HT-29 (cell line): ENCODE measurements at regions not wholly inside any gene's neighbourhood (a gene's known extent, or its start where the extent isn't known, plus 50 kb on each side); places are given as distances from the start of the nearest gene placed in this dataset.
A peak's percentile ranks its signal among the peaks of the same experiment; 100 is the strongest.
"Not testable (repeated sequence)": the region's sequence is repeated elsewhere in the genome, so short reads cannot be mapped to it uniquely, and the experiment has no call there.

Source experiments
- DNase-seq: peaks from one replicate; pipeline ENCODE4 v3.0.0-alpha.2; 2015; ENCODE audit warnings: low spot score

DNA sequence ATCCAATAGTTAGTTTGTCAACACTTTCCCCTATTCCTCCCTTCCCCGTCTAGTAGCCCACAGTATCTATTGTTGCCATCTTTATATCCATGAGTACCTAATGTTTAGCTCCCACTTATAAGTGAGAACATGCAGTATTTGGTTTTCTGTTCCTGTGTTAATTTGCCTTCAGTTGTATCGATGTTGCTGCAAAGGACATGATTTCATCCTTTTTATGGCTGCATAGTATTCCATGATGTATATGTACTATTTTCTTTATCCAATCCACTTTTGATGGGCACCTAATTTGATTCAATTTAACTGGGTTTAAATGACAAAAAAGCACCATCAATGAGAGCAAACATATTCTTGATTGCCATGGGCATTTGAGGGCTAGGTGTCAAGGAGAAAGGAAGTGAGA, 321.5 kb upstream of the TBX18 start:
- no peak for DNase-seq

GRCh38 chr6:85081102-85081501, 316.7 kb upstream of the TBX18 start:
- no peak for DNase-seq

- DNase-seq = no peak
Observed at GRCh38 chr6:85079761-85080160, 315.4 kb upstream of the TBX18 start.

- peak; percentile 58 for DNase-seq
Observed at GRCh38 chr6:85078058-85078457, 313.7 kb upstream of the TBX18 start.

DNA sequence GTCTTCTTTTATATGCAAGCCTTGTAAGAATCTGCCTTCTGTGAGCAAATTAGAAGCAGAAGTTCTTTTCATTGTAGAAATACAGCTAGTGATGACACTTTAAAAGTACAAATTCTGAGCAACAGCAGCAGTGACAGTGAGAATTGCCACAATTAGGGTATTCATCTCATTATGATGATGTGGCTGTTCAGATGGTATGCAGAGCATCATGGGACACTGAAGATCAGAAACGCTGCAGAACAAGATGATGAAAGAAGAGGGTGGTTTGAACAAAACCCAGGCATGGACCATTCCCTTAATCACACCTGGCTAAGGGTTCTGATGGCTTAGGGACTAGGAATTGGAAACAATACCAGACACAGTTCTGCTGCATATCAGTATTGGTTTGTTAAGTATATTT, 312.7 kb upstream of the TBX18 start:
- no peak for DNase-seq

GRCh38 chr6:85071845-85072244, 307.4 kb upstream of the TBX18 start:
- DNase-seq = not testable (repeated sequence)

GRCh38 chr6:85069577-85069976, 305.2 kb upstream of the TBX18 start:
- no peak for DNase-seq

GRCh38 chr6:85068221-85068620, 303.8 kb upstream of the TBX18 start:
- no peak for DNase-seq

- DNase-seq = no peak
Observed at GRCh38 chr6:85066266-85066665, 301.9 kb upstream of the TBX18 start.

DNA sequence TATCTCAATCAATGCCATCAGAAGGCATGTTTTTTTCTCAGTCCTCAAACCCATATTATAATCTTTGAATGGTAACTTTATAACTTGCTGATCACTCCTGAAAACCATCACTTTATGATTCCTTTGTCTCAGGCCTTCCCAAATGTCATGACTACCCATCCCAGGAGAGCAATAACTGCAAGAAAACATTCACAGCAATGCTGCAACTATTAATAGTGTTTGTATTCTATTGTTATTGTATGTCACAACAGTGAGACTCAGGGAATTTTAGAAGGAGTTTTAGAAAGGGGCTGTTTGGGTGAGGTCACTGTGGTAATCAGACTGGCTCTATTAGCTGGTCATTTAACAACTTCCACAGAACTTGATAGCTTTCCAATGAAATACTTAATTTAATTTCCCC, 301.4 kb upstream of the TBX18 start:
- no peak for DNase-seq

- DNase-seq = no peak
Observed at GRCh38 chr6:85063611-85064010, 299.2 kb upstream of the TBX18 start.

- DNase-seq = no peak
Observed at GRCh38 chr6:85062884-85063283, 298.5 kb upstream of the TBX18 start.

GRCh38 chr6:85058806-85059205, 294.4 kb upstream of the TBX18 start:
- no peak for DNase-seq

DNA sequence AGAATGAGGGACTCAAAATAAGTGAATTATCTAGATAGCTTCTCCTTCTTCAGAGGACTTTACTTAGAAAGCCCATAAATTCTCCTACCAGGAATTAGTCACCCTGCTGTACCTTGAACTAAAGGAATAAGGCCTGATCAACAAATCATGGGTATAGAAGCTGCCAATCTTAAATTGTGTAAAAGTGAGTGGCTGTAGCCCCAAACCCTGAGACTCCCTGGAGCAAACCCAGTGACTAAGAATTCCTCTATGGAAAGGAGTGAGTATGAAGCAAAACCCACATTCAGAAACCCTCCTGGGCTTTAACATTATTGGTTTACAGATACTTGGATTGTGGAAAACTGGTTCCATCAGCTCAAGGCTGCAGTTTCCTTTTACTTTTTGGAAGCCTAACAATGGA, 285.8 kb upstream of the TBX18 start:
- DNase-seq = no peak

- DNase-seq = no peak
Observed at GRCh38 chr6:85049282-85049681, 284.9 kb upstream of the TBX18 start.

DNA sequence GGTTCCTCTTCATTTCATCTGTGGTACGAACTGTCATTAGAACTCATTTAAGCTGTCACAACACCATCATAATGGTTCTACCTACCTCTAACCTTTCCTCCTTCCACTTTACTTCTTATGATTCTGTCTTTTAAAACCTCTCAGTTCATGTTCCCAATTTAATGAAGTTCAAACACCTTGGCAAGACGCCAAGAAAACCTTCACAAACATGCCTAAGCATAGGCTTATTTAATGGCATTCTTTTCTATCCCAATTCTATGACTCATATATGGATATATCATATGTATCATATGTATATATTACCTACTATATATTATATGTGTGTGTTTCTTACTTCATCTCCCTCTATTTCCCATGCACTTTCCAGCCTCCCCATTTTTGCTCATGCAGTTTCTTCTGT, 283.4 kb upstream of the TBX18 start:
- no peak for DNase-seq

- DNase-seq = not testable (repeated sequence)
Observed at GRCh38 chr6:85045767-85046166, 281.4 kb upstream of the TBX18 start.

- no peak for DNase-seq
Observed at GRCh38 chr6:85044361-85044760, 280.0 kb upstream of the TBX18 start.

- peak; percentile 2 for DNase-seq
Observed at GRCh38 chr6:85041376-85041775, 277.0 kb upstream of the TBX18 start.

DNA sequence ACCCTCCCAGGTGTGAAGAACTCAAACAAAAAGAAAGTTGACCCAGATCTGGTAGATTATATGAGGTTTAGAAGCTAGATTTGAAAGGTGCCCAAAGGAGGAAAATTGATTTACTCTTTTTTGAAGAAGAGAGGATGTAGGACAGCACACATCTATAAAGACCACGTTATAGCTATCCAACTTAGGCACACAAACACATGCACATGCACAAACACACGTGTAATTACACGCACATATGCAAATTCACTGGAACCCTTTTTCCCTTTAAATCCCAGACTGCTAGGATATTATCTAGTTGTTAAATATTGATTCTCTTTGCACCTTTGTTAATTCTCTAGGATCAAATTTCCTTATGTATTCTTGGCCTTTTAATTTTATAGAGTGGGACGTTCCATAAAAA, 272.8 kb upstream of the TBX18 start:
- DNase-seq = no peak

GRCh38 chr6:85035766-85036165, 271.4 kb upstream of the TBX18 start:
- DNase-seq = no peak

GRCh38 chr6:85033547-85033946, 269.1 kb upstream of the TBX18 start:
- no peak for DNase-seq

DNA sequence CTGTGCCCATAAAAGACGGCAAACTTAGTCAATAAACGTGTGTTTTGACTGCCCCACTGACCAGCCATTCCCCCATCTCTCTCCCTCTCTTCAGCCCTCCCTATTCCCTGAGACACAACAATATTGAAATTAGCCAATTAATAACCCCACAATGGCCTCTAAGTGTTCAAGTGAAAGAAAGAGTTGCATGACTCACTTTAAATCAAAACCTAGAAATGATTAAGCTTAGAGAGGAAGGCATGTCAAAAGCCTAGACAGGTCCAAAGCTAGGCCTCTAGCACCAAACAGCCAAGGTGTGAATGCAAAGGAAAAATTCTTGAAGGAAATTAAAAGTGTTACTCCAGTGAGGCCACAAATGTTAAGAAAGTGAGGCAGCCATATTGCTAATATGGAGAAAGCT, 261.6 kb upstream of the TBX18 start:
- no peak for DNase-seq

GRCh38 chr6:85023721-85024120, 259.3 kb upstream of the TBX18 start:
- DNase-seq = no peak

- DNase-seq = no peak
Observed at GRCh38 chr6:85017352-85017751, 253.0 kb upstream of the TBX18 start.
